HL-60/S4 treated with retinoic acid at 250 ng/mL for 4 days and 3 days (cell line): ENCODE measurements at regions not wholly inside any gene's neighbourhood (a gene's known extent, or its start where the extent isn't known, plus 50 kb on each side); places are given as distances from the start of the nearest gene placed in this dataset.

Experiments
- in situ Hi-C: fragments of 300-500 bp; cut with MboI; formaldehyde crosslinking; loops from 2 replicates; pipeline ENCODE4 v1.7.0; 2022; ENCODE audit warnings: low sequenced_read_pairs

- in situ Hi-C loops: no loop called here
Observed at GRCh38 chr1:106688446-106688845, 368.0 kb upstream of the PRMT6 start.

GRCh38 chr1:106698660-106699059 is 357.8 kb upstream of the PRMT6 start:
- in situ Hi-C loops: no loop called here

GRCh38 chr1:106699433-106699832 is 357.0 kb upstream of the PRMT6 start:
- in situ Hi-C loops: no loop called here

GRCh38 chr1:106700211-106700610 is 356.3 kb upstream of the PRMT6 start:
- in situ Hi-C loops: no loop called here

GRCh38 chr1:106705971-106706370 is 350.5 kb upstream of the PRMT6 start:
- in situ Hi-C loops: no loop called here

GRCh38 chr1:106717591-106717990 is 338.9 kb upstream of the PRMT6 start:
- in situ Hi-C loops: no loop called here

- in situ Hi-C loops: no loop called here
Observed at GRCh38 chr1:106721790-106722189, 334.7 kb upstream of the PRMT6 start.

GRCh38 chr1:106722466-106722865 is 334.0 kb upstream of the PRMT6 start:
- in situ Hi-C loops: no loop called here

- in situ Hi-C loops: no loop called here
Observed at GRCh38 chr1:106727171-106727570, 329.3 kb upstream of the PRMT6 start.

- in situ Hi-C loops: no loop called here
Observed at GRCh38 chr1:106746448-106747085, 309.9 kb upstream of the PRMT6 start.

GRCh38 chr1:106747232-106747631 is 309.2 kb upstream of the PRMT6 start:
- in situ Hi-C loops: no loop called here

- in situ Hi-C loops: no loop called here
Observed at GRCh38 chr1:106747791-106748190, 308.7 kb upstream of the PRMT6 start.

GRCh38 chr1:106748606-106749005 is 307.9 kb upstream of the PRMT6 start:
- in situ Hi-C loops: no loop called here

- in situ Hi-C loops: no loop called here
Observed at GRCh38 chr1:106749491-106749890, 307.0 kb upstream of the PRMT6 start.

GRCh38 chr1:106749906-106750305 is 306.6 kb upstream of the PRMT6 start:
- in situ Hi-C loops: no loop called here

- in situ Hi-C loops: no loop called here
Observed at GRCh38 chr1:106751002-106751401, 305.5 kb upstream of the PRMT6 start.

GRCh38 chr1:106753066-106753465 is 303.4 kb upstream of the PRMT6 start:
- in situ Hi-C loops: no loop called here

- in situ Hi-C loops: no loop called here
Observed at GRCh38 chr1:106754957-106755356, 301.5 kb upstream of the PRMT6 start.

GRCh38 chr1:106755682-106756406 is 300.6 kb upstream of the PRMT6 start:
- in situ Hi-C loops: no loop called here

GRCh38 chr1:106756752-106757151 is 299.7 kb upstream of the PRMT6 start:
- in situ Hi-C loops: no loop called here

- in situ Hi-C loops: no loop called here
Observed at GRCh38 chr1:106768077-106768476, 288.4 kb upstream of the PRMT6 start.

- in situ Hi-C loops: no loop called here
Observed at GRCh38 chr1:106768501-106768900, 288.0 kb upstream of the PRMT6 start.

GRCh38 chr1:106773206-106773605 is 283.3 kb upstream of the PRMT6 start:
- in situ Hi-C loops: no loop called here
